ENCODE measurements at regions not wholly inside any gene's neighbourhood (a gene's known extent, or its start where the extent isn't known, plus 50 kb on each side); places are given as distances from the start of the nearest gene placed in this dataset.

DNA sequence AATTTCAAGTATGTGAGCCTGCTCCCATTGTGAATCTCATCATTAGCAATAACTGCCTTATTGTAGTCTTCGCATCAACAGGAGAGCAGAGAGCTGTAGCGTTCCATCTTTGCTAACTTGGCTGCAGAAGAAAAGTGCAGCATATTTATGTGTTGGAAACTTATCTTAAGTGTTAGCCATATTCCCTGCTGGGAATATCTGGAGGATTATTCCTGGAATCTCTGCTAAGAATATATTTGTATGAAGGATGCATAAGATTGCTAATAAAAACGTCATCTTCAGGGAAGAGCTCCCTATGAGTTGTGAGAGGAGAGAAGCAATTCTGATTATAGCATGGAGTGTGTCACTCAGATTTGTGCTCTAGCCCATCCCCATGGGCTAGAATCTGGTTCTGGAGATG, 115.1 kb upstream of the REG3G start:
- no peak for TF ChIP-seq BACH2 (CRISPR knock-in tag; IDR thresholded peaks at IDR 0.05; ENCODE audit: borderline replicate concordance)
- no peak for TF ChIP-seq ARNTL (CRISPR knock-in tag; IDR thresholded peaks at IDR 0.05; ENCODE audit: borderline replicate concordance, low read depth)
- TF ChIP-seq ISL1 (CRISPR knock-in tag; IDR thresholded peaks at IDR 0.05): no peak
- TF ChIP-seq, protein P1, sequence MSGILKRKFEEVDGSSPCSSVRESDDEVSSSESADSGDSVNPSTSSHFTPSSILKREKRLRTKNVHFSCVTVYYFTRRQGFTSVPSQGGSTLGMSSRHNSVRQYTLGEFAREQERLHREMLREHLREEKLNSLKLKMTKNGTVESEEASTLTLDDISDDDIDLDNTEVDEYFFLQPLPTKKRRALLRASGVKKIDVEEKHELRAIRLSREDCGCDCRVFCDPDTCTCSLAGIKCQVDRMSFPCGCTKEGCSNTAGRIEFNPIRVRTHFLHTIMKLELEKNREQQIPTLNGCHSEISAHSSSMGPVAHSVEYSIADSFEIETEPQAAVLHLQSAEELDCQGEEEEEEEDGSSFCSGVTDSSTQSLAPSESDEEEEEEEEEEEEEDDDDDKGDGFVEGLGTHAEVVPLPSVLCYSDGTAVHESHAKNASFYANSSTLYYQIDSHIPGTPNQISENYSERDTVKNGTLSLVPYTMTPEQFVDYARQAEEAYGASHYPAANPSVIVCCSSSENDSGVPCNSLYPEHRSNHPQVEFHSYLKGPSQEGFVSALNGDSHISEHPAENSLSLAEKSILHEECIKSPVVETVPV (CRISPR knock-in tag; IDR thresholded peaks at IDR 0.05): no peak
- no peak for TF ChIP-seq ESRRG (CRISPR knock-in tag; IDR thresholded peaks at IDR 0.05)
- TF ChIP-seq RARB (CRISPR knock-in tag; IDR thresholded peaks at IDR 0.05): no peak
- no peak for TF ChIP-seq PPARA (CRISPR knock-in tag; IDR thresholded peaks at IDR 0.05; ENCODE audit: borderline replicate concordance)
- TF ChIP-seq ZC3H10 (CRISPR knock-in tag; IDR thresholded peaks at IDR 0.05): no peak
- TF ChIP-seq, protein P2, sequence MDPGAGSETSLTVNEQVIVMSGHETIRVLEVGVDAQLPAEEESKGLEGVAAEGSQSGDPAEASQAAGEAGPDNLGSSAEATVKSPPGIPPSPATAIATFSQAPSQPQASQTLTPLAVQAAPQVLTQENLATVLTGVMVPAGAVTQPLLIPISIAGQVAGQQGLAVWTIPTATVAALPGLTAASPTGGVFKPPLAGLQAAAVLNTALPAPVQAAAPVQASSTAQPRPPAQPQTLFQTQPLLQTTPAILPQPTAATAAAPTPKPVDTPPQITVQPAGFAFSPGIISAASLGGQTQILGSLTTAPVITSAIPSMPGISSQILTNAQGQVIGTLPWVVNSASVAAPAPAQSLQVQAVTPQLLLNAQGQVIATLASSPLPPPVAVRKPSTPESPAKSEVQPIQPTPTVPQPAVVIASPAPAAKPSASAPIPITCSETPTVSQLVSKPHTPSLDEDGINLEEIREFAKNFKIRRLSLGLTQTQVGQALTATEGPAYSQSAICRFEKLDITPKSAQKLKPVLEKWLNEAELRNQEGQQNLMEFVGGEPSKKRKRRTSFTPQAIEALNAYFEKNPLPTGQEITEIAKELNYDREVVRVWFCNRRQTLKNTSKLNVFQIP (CRISPR knock-in tag; IDR thresholded peaks at IDR 0.05; ENCODE audit: borderline replicate concordance, low read depth): no peak

All from SK-N-SH treated with all-trans-retinoic acid at 6 μM for 48 hours (cell line).